SW480 (cell line): ENCODE measurements at regions not wholly inside any gene's neighbourhood (a gene's known extent, or its start where the extent isn't known, plus 50 kb on each side); places are given as distances from the start of the nearest gene placed in this dataset.

ENCODE experiments used
- DNase-seq: peaks from one replicate; pipeline ENCODE4 v3.0.0-alpha.2; 2016; ENCODE audit warnings: low spot score

DNA sequence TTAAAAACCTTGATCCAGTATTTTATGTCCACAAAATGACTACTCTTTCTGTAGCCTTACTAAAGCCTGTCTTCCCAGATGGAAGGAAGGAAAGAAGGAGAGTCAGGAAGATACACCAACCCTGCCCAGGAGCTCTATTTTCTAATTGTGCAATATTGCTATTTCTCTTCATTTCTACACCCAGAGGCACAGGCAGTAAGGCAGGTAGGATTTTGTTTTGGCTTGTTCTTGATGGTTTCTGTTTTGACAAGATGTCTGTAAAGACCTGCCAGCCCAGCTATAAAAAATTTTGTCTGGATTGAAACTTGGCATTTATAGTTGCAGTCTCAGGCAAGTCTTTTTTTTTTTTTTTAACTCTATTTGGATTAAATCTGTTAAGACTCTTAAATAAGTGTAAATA lies 587.5 kb upstream of the ARID1B start:
- no peak for DNase-seq

DNA sequence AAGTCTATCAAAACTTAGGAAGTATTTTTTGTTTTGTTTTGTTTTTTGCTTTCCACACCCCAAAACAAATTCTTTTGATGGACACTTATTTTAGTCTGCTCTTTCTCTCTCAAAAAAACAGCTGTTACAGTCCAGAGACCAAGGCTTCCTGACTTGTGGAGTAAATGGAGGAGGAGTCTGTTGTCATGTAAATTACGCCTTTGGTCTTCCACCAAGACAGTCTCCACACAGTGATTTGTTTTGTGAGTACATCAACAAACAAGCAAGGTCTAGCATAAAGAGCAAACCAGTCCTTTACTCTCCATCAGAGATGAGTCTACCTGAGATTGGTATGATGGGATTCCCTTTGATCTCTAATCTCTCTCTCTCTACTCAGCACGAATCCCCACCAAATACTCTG lies 588.0 kb upstream of the ARID1B start:
- no peak for DNase-seq

DNA sequence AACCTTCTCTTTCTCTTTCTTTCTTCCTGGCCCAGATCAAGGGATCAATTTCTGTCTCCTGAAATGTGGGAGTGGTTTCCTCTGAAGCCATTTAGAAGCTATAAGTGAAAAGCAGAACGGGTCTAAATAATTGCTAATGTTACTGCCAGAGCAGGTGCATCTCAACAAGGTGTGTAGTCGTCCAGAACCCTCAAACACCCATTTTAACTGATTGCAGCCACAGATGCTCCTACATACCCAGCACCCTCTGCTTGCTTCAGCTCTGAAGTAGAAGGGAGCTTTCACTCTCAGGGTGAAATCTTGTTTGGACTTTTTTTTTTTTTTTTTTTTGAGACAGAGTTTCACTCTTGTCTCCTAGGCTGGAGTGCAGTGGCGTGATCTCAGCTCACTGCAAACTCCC lies 592.1 kb upstream of the ARID1B start:
- no peak for DNase-seq

DNA sequence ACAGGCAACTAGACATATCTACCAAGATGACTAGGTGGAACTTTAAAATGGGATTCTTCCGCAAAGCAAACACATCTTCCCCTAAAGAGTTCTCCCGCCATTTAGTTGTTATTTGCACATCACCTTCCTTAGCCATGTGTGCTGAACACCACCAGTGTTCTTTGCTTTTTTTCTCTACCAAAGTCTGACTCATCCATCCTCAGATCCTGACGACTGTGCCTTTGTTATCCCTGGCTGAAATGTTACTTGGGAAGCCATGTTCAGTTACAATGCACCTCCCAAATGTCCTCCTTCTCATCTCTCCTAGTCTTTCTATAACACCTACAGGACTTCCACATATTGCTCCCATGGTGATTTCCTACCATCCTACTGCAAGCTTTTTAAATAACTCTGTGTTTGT lies 593.5 kb upstream of the ARID1B start:
- peak; percentile 18 for DNase-seq

DNA sequence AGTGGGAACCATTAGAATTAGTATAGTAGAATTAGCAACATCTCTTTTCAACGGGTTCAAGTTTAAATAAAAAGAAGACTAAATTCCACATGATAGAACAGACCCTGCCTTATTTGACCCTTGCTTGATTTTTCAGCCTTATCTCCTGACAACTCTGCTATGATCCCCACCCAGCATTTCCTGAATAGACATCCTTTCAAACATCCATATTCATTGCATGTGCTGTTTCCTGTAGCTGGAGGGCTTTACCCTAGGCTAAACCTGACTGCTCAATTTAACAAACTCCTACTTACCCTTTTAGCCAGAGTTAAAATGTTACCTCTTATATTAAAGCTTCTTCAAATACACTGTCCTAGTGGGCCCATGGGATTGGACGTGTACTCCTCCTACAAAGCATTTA lies 594.8 kb upstream of the ARID1B start:
- DNase-seq: no peak

DNA sequence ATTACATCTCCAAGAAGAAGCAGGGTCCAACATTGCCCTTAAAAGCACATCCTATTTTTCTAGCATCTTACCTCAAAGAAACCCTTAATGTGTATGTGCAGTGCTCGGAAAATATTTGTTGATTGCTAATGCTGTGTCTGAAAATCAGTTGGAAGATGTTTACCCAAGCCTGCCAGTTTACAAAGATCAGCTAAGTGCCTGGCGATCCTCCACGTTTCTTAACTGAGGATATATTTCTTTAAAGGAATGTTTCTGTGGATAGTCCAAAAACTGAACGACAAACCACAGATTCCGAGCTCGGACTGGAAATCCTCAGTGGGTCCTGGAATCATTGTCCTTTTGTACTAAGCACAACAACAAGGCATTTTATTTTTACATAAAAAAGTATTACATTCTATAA lies 595.7 kb upstream of the ARID1B start:
- DNase-seq: no peak

DNA sequence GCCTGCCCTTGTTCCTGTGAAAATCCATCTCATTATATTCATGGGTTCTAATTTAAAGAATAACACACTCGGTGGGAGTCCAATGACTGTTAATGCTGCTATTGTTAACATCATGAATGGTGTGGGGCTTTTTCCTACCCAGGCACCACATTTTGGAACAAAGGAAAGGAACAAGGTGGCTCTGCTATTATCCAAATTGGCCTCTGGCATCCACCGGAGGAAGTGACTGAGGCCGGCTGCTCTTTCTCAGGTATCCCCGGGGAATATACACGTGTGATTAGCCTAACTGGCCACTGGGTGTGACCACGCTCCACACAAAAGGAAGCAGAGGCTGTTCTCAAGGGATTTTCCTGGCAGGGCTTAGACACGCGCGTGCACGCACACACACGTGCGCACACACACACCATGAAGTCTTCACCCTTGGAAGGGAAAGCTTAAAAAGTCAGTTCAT lies 601.2 kb upstream of the ARID1B start:
- DNase-seq: peak; percentile 67

DNA sequence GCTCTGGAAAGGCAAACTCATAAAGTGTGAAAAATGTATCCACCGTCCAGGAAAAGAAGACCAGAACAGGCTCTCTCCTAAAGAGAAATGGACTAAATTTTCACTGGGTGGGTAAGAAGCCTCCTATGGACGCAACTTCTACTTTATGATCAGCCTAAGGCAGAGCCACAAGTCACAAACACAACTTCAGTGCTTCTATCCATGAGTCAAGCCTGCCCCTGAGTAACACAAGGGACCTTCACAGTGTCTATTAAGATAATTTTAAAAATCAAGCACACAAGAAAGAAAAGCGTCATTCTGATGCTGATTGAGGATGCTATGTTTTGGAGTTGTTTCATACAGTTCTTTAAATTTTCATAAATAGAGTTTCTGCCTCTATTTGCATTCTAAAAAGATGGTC lies 601.7 kb upstream of the ARID1B start:
- no peak for DNase-seq

DNA sequence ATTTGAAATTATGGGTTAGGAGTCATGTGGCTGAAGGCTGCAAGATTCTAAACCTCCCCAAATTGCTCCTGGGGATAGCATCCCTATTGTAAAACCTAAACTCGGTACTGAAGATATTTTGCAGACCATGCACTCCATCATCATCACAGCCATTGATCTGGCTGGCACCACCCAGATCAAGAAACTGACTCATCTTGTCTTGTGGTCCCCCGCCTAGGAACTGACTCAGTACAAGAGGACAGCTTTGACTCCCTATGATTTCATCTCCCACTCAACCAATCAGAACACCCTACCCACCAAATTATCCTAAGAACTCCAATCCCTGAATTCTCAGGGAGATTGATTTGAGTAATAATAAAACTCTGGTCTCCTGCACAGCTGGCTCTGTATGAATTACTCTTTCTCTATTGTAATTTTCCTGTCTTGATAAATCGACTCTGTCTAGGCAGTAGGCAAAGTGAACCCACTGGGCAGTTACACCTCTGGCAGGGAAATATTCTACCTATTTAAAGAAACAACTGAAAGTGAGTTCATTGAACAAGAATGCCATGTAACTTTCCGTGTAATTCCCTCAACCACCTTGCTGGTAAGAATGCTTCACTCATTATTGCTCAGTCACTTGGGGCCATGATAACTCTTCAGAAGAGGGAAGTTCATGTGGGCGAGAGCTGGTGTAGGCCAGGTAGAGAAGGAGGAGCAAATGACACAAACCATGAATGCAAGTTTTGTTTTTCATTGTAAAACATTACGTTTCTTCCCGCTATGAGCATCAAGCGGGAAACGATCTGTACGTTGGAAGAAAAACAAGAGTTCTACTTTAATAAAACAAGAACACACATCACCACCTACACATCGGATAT lies 602.9 kb upstream of the ARID1B start:
- no peak for DNase-seq

DNA sequence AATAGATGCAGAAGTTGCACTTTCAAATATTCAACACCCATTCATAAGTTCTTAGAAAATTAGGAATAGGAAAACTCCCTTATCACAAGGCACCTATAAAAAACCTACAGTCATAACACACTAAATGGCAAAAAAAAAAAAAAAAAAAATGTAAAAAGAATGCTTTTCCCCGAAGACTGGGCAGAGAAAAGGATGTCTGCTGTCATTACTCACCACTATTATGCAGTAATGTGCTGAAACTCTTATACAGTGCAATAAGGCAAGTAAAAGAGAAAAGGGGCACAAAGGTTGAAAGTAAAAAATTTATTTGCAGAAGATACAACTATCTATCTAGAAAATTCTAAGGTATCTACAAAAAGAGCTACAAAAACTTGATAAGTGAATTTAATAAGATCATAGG lies 607.8 kb upstream of the ARID1B start:
- no peak for DNase-seq

DNA sequence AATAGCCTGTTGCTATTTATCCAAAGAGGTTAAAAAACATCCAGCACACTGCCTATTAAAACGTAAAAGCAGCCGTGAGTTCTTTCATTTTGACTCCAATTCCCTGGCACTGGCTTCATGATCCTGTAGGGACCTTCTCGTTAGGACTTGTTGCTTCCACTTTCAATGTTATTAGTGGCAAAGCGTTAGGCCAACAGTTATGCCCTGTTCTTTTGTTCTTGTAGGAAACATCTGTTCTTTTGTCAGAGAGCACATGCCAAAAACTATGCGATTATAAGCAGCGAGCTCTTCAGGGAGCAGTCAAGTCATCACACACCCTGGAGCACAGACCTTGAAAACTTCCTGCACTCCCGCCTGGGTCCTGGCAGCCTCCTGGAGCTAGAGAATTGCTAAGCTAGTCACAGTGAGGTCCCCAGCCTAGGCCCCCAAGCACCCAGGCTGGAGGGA lies 609.5 kb upstream of the ARID1B start:
- no peak for DNase-seq

DNA sequence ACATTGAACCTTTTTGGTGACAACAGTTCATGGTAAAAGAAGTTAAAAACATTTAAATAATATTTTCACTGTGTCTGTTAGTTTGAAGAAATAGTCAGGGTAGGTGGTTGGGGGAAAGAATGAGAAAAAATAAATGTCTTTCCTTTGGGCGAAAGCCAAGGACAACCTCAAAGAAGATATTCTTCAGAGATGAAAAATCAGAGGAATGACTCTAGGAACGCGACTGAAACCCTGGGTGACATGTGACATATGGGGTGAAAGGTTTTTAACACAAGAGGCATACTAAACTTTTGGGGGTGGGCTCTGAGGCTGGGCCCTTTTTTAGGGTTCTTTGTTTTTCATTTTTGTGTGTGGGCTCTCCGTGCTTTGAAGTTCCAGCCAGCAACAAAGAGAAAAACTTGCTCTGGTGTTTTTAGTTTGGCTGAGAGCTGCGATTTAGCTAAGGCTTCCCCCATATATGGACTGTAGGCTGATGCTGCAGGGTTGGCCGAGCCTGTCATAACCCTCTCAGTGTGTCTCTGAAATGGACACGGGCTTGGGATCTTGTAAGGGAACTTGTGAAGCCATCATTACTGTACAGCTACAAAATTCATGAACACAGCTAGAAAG lies 610.1 kb upstream of the ARID1B start:
- no peak for DNase-seq

DNA sequence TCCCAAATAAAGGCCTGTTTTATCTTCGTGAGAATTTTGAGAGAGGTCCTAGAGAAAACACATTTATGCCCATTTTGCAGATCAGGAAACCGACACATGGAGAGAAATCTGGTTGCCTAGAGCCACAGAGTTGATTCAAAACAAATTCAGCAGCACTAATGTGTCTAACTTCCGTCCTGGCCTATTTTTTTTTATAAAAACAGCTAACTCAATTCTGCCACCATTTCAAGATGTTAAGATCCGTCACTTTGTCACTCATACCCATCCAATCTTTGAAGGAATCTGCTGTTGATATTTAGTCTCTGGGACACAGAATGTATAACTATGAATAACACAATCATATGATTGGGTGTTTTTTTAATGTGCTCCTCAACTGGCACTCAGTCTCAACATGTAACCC lies 611.1 kb upstream of the ARID1B start:
- no peak for DNase-seq

DNA sequence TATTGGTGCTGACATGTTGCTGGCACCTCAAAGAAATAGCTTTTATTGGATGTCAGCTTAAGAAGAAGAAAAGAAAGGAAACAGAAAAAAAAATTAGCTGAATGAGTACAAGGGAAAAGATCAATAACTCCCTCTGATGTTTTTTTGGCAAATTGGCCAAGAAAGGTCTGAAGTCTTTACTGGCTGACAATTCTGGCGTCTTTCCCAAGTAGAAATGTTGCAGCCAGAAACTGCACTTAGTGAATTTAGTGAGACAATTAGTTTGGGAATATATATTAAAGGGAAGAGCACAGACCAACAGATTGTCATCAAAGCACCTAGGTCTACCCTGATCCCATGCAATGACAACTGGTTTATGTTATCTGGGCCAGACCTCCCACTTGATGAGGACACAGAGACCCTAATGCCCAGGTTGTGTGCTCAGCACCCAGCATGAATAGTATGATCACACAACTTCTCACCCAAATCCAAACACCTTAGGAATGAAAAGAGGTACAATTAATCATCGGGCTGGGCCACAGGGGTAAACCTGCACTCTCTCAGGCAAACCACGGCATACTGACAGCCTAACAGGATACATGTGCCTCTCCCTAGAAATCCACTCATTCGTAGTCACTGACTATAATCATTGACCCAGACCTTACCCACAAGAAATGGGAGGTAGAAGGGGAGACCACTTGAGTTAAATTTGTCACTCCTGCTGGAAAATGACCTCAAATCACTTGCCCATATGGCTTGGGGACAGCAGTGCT lies 612.3 kb upstream of the ARID1B start:
- DNase-seq: no peak

DNA sequence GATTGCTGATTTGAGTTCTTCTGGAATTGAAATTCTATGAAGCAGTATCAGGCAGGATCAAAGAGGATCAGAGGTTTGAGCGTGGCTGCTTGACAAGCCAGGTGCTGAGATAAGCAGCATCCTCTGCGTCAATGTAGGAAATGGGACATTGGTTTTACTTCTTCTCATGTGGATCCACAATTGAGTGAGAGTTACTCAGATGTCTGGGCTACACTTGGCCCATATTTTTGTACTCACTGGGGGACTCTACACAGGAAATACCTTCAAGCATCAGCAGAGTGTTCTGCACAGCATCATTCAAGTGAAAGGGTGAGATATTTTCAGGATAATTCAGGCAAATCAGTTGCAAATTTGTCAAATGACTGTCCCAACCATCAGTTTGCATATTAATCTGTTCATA lies 613.9 kb upstream of the ARID1B start:
- no peak for DNase-seq

DNA sequence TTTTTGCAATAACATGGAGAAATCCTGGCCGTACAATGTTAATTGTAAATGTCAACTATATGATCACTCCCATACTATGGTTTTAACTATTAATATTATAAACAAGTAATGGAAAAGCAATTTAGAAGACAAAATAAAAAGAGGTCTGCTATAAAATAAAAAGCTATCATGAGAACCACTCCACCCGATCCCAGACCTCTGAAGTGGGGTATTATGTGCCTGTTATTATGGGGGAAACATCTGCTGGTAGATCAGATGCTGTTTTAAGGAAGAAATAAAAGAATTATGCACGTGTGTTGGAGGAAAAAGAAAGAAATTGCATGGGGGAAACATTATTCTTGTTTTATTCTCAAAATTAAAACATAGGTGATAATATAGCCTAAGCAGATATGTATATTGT lies 615.7 kb upstream of the ARID1B start:
- no peak for DNase-seq

DNA sequence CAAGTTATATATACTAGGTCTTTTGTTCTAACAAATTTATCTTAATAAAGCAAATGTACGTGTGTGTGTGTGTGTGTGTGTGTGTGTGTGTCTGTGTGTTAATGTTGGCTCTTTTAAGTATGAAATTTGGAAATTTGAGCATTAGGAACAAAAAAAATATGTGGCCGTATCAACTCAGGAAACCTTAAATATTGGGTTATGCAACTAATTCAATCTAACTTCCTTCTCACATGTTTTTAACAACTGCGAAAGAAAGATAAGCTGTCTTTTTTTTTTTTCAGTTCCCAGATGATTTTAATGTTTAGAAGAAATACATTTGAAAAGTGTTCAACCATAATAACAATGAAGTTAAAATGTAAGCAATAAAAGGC lies 616.4 kb upstream of the ARID1B start:
- DNase-seq: no peak

DNA sequence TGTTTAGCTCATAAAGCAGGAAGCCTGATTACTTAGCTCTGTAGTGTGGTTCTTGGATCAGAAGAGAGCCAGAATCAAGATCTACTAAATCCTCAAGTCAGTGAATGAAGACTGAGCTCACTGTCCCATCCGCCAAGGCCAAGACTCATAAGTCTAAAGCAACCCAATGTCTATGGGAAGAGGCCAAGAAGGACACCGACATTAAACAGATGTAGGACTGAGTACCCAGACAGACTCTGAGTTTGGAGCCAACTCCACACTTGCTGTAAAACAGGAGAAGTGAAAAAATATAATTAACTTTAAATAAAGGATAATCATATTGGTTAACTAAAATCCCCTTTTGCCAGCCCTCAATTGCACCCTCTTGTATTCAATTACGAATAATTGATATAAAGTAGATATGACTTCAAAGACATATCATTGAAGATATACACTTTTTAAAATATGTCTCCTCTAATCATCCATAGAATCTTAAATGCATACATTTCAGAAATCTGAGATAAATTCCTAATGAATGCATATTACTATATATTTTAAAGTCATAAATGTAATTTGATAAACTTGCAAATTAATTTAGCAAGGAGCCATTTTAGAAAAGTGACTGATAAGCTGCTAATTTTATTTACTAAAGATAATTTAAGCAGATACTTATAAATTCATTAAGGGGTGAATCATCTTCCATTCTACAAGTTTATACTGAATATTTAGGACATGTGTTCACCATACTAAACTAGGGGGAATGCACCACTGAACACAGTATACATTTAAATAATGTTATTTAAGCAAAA lies 617.0 kb upstream of the ARID1B start:
- DNase-seq: no peak

DNA sequence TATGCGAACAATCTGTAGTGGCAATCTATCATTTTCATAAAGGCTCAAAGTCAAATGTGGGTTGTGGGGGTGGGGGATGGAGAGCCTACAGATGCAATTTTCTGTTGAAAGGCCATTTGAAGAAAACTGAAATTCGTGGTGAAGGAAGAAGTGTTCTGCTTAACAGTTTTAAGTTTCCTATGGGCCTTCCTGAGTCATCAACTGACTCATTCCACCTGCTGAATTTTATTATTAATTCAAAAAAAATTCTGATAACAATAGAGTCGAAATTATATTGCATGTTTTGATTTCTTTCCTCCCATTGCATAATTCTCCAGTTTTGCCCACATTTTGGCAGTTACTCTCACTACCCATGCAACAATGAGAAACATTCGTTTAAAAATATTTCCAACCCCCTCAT lies 622.3 kb upstream of the ARID1B start:
- no peak for DNase-seq

DNA sequence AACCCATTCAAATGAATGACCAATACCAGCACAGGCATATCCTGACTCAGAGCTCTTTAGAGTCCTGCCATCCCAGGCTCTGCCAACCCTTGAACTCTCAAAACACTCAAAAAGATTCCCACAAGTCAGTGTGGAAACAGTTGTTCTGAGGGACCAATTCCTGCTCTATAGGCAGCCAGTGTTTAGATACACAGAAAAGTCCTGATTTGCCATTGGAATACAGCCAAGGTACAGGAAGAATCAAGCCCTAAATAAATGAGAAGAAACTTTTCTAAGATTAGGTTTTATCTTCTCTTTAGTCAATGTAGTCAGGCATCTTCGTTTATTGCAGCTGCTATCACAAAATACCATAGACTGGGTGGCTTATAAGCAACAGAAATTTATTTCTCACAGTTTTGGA lies 626.8 kb upstream of the ARID1B start:
- no peak for DNase-seq

DNA sequence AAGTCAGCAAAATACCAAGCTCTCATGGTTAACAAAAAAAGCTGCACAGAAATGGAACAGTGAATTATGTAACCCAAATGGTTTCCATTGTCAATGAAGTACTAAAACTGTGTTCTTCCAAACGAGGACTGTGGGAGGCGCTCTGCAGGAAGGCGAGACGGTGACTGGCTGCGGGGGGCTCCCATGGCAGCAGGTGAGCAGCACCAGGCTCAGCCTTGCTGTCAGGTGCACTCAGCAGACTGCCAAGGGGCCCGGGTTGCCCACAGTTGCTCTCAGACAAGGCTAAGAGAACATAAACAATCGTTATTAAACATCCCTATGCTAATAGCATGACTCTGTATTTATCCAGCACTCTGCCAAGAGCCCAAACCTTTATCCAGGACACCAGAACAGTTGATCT lies 630.3 kb upstream of the ARID1B start:
- no peak for DNase-seq

DNA sequence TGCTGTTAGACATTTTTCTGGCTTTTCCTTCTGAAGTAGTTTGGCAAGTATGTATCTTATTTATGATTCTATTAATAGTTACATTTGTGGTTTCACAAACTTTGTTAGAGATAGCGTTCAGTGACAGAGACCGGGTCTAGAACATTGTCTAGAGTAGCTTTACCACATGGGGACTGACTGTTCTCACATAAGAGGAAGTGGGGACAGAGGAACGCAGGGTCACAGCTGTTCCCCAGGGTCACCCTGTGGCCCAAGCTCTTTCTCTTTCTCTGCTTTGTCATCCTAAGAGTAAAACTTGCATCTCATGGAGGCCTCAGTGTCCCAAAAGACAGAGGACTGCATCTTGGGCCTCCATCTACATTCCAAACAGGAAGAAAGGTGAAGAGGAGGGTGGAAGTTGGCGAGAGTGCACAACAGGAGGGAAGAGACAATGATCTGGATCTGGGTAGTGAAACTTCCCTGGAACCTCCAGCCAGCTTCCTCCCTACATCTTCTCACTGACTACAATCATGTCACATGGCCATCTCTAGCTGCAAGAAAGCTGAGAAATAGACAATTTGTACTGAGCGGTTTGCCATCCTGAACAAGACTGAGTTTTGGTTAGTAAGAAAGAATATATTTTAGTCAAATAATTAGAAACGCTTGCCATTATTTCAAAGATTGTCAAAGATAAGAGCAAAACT lies 645.8 kb upstream of the ARID1B start:
- no peak for DNase-seq
